Heart left ventricle (tissue), 16 donors: ENCODE measurements at regions not wholly inside any gene's neighbourhood (a gene's known extent, or its start where the extent isn't known, plus 50 kb on each side); places are given as distances from the start of the nearest gene placed in this dataset.

Experiments
- ATAC-seq, 4 donors: fragments of 200-7000 bp; cut with Tn5 transposase; one replicate each; pipeline ENCODE4 v1.9.1; 2020 to 2022; ENCODE audit warnings: moderate library complexity in 4 of 4, mild to moderate bottlenecking in 3 of 4, moderate number of reproducible peaks in 1 of 4
- DNase-seq, 5 donors: peaks; one replicate each; pipeline ENCODE4 v3.0.0-alpha.2; 2020
- H3K27ac ChIP-seq, 12 donors: fragments of 200-600 bp; sonication (generic) in 4 of 12; one replicate each; pipeline versions ENCODE4 v1.5.0 to v1.8.0; 2016 to 2022; ENCODE audit warnings: mild to moderate bottlenecking in 2 of 12
- H3K27me3 ChIP-seq, 9 donors: fragments of 200-600 bp; sonication (generic) in 2 of 9; one replicate each; pipeline versions ENCODE4 v1.5.1 to v1.8.0; 2016 to 2022; ENCODE audit warnings: mild to moderate bottlenecking in 3 of 9
- H3K36me3 ChIP-seq, 9 donors: fragments of 200-600 bp; sonication (generic) in 2 of 9; one replicate each; pipeline versions ENCODE4 v1.5.0 to v1.8.0; 2018 to 2022; ENCODE audit warnings: mild to moderate bottlenecking in 2 of 9
- H3K4me1 ChIP-seq, 12 donors: fragments of 200-600 bp; sonication (generic) in 4 of 12; one replicate each; pipeline versions ENCODE4 v1.5.0 to v1.8.0; 2016 to 2022; ENCODE audit warnings: mild to moderate bottlenecking in 3 of 12
- H3K4me3 ChIP-seq, 12 donors: fragments of 200-600 bp; sonication (generic) in 4 of 12; one replicate each; pipeline versions ENCODE4 v1.5.0 to v1.8.0; 2017 to 2022; ENCODE audit warnings: mild to moderate bottlenecking in 9 of 12, moderate library complexity in 4 of 12
- H3K9me3 ChIP-seq, 12 donors: fragments of 200-600 bp; sonication (generic) in 4 of 12; one replicate each; pipeline versions ENCODE4 v1.5.0 to v1.8.0; 2016 to 2022; ENCODE audit warnings: mild to moderate bottlenecking in 1 of 12
- POLR2A ChIP-seq, 2 donors: fragments of 450-650 bp; IDR thresholded peaks; one replicate each; pipeline ENCODE4 v1.6.1; 2017; ENCODE audit warnings: antibody characterized with exemption in 2 of 2, mild to moderate bottlenecking in 2 of 2, moderate library complexity in 2 of 2
- WGBS, 4 donors: extraction: QIAGEN DNeasy Blood & Tissue Kit in 2 of 4; methylation state at CpG; one replicate each; pipeline versions ENCODE4 v1.1.5 to v1.1.7; 2013 to 2018; 5-methylcytosine and 5-hydroxymethylcytosine counted together
- intact Hi-C, 10 donors: fragments of 100-400 bp; cut with DNase I; formaldehyde crosslinking; loops; one replicate each; pipeline versions ENCODE4 v1.11.1 to v1.14.2; 2022
- TF ChIP-seq, protein P1 (sequence below), 12 donors: fragments of 200-600 bp; sonication (generic) in 4 of 12; IDR thresholded peaks; one replicate each; pipeline versions ENCODE4 v1.5.0 to v1.8.0; 2018 to 2022; ENCODE audit warnings: antibody characterized with exemption in 12 of 12, mild to moderate bottlenecking in 5 of 12
- donor health status: ischemic (EF 13 %, LVEDD 7.1; RV severe dilation, severe dysfunction).
- donor health status: healthy with polysubstance abuse.
- donor health status: DM: no; HTN: yes; CAD: no.
- donor health status: DM: no; HTN: no; CAD: no.
- donor health status: ischemic (EF 25% LVEDD 6.9; RV normal size, moderate dysfunction).
- donor health status: ischemic (EF 25% LVEDD 5.7; RV mildly dilated, moderate dysfunction).
- donor health status: healthy.
- donor health status: DM: yes; HTN: yes; CAD: no.
- donor health status: ischemic (EF 35%, LVEDD 5.7; RV mildly dilated, moderate dysfunction).
- donor health status: nonischemic (EF 11% LVEDD 7.7; RV severe dilation, severe dysfunction).
- donor health status: DM: yes; HTN: yes; CAD: no.
- donor health status: PGD.
- donor health status: ischemic (EF 29% LVEDD 5.4; RV normal size, mild dysfunction).
- donor health status: nonischemic (EF 23%, LVEDD 6.1; RV moderate dilation, normal function).

DNA sequence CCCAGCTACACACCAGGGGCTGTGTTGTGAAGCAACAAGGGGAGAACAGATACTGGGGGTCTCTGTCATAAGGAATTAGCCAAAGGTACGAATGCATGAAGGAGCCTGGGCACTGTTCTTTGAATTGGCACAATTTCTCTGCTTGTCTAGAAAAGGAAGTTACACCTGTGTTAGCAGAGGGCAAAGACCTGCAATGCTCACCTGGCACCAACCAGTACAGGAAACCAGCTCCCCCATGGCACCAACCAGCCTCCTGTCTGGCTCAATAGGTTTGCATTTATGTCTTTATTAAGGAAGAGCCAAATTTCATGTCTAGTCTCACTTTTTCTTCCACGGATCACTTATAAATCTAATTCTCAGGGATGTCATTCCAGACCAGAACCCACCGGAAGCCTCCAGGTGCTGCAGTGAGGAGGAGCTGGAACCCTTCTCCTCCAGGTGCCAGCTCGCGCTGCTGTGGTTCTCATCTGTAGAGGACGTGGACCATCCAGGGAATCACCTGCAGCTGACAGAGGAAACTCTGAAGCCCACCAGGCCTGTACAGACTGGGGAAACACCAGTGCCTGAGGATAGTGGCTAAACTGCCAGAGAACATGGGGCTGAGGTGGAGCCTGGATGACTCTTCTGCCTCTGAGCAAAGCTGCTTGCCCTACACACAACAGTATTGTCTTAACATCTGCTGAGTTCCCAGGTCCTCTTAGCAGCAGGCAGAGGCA is 113.4 kb upstream of the TRIM2 start:
- H3K36me3 ChIP-seq = no peaks in the 10 kb centered on the region
- WGBS, 4 donors = 87 to 97% (median 94%) methylated on average over 6 of the region's 6 CpGs
- H3K4me1 ChIP-seq = no peaks in the 10 kb centered on the region
- no peaks in the 10 kb centered on the region for H3K9me3 ChIP-seq
- intact Hi-C loops = no loop called here
- H3K4me3 ChIP-seq = no peak overlapping the region
- TF ChIP-seq POLR2A (IDR thresholded peaks at IDR 0.05) = no peak
- TF ChIP-seq, protein P1, sequence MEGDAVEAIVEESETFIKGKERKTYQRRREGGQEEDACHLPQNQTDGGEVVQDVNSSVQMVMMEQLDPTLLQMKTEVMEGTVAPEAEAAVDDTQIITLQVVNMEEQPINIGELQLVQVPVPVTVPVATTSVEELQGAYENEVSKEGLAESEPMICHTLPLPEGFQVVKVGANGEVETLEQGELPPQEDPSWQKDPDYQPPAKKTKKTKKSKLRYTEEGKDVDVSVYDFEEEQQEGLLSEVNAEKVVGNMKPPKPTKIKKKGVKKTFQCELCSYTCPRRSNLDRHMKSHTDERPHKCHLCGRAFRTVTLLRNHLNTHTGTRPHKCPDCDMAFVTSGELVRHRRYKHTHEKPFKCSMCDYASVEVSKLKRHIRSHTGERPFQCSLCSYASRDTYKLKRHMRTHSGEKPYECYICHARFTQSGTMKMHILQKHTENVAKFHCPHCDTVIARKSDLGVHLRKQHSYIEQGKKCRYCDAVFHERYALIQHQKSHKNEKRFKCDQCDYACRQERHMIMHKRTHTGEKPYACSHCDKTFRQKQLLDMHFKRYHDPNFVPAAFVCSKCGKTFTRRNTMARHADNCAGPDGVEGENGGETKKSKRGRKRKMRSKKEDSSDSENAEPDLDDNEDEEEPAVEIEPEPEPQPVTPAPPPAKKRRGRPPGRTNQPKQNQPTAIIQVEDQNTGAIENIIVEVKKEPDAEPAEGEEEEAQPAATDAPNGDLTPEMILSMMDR (IDR thresholded peaks at IDR 0.05) = no peak
- H3K27me3 ChIP-seq = no peaks in the 10 kb centered on the region
- no peak overlapping the region for H3K27ac ChIP-seq
- DNase-seq = no peak
- no peak for ATAC-seq

DNA sequence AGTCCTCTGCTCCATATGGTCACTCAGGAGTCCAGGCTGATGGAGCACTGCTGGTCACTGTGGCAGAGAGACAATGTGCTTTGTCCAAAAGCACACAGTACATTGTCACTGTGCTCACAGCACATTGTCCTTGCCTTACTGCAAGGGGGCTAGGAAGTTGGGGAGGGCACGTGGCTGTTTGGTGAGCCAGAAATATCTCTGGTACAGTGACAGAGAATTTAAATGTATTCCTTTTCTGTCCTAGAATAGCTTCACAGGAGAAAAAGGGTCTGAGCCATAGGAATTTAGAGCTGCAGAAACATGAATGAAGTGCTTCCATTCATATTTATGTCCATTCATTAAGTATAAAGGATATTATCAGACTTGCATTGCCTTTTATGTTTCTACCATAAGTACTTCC is 110.8 kb upstream of the TRIM2 start:
- Histone ChIP-seq H3K36me3 (no peaks in the 10 kb centered on the region), H3K9me3 (no peaks in the 10 kb centered on the region), H3K4me3 (no peak overlapping the region), H3K27ac (no peak overlapping the region), H3K27me3 (no peaks in the 10 kb centered on the region), H3K4me1 (no peaks in the 10 kb centered on the region)
- TF ChIP-seq, protein P1 (IDR thresholded peaks at IDR 0.05) = no peak
- no peak for TF ChIP-seq POLR2A (IDR thresholded peaks at IDR 0.05)
- no peak for ATAC-seq
- intact Hi-C loops = no loop called here
- 27 to 59% (median 49%) methylated on average over 1 of the region's 1 CpG for WGBS, 4 donors
- DNase-seq = no peak

DNA sequence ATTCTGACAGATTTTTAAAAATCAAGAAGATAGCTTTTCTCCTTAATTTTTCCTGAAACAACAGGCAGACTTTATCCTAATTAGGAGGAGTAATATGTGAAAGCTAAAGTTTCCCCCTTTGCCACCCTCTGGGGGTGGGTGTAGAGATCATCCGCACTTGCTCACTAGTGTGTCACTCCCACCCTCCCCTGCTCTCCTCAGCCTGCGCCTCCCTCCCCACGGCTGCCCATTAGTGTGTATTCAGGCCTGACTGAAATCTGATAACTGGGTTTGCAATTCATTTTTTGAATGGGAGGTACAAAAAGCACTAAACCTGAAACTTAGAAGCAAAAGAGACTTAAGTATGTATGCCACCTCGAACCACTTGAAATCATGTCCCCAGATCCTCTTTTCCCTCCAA is 110.4 kb upstream of the TRIM2 start:
- DNase-seq (no peak), ATAC-seq (no peak)
- no peak for TF ChIP-seq POLR2A (IDR thresholded peaks at IDR 0.05)
- TF ChIP-seq, protein P1 (IDR thresholded peaks at IDR 0.05) = no peak
- H3K9me3 ChIP-seq = no peaks in the 10 kb centered on the region
- WGBS, 4 donors = 57 to 77% (median 73%) methylated on average over 3 to 4 of the region's 4 CpGs
- H3K27ac ChIP-seq = no peak overlapping the region
- intact Hi-C loops = no loop called here
- H3K4me3 ChIP-seq = no peak overlapping the region
- H3K4me1 ChIP-seq = no peaks in the 10 kb centered on the region
- no peaks in the 10 kb centered on the region for H3K27me3 ChIP-seq
- H3K36me3 ChIP-seq = no peaks in the 10 kb centered on the region

DNA sequence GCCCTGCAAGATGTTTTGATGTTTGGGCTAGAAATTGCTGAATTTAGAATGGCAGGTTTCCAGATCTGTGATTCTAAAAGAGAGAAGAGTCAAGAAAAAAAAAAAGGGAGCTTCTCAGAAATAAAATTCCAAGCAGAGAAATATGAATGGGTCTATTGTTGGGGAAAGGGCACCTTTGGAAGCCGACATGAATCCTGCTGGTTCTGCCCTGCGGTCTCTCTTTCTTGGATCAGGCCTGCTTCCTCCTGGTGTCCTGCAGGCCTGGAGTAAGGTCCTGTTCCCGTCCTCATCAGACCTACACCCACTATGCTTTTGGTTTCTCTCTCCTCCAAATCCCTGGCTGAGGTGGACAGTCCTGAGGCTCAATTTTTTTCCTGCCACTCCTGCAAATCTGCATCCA is 109.8 kb upstream of the TRIM2 start:
- TF ChIP-seq POLR2A (IDR thresholded peaks at IDR 0.05) = no peak
- TF ChIP-seq, protein P1 (IDR thresholded peaks at IDR 0.05) = no peak
- ATAC-seq = no peak
- whole genome bisulfite sequencing, 4 donors = 86 to 91% (median 90%) methylated on average over 3 of the region's 3 CpGs

More for the DNA sequence above, 109.8 kb upstream of the TRIM2 start:
- no peaks in the 10 kb centered on the region for H3K27me3 ChIP-seq
- H3K4me3 ChIP-seq = no peak overlapping the region
- no peaks in the 10 kb centered on the region for H3K36me3 ChIP-seq
- no peaks in the 10 kb centered on the region for H3K9me3 ChIP-seq
- no peaks in the 10 kb centered on the region for H3K4me1 ChIP-seq
- H3K27ac ChIP-seq = no peak overlapping the region
- DNase-seq = no peak
- intact Hi-C loops = no loop called here
